Fibroblast of villous mesenchyme (primary cell): ENCODE measurements at regions not wholly inside any gene's neighbourhood (a gene's known extent, or its start where the extent isn't known, plus 50 kb on each side); places are given as distances from the start of the nearest gene placed in this dataset.
"Not testable (repeated sequence)": the region's sequence is repeated elsewhere in the genome, so short reads cannot be mapped to it uniquely, and the experiment has no call there.

Source experiments
- DNase-seq: peaks from one replicate; pipeline ENCODE4 v3.0.0-alpha.2; 2010; ENCODE audit warnings: low read depth
- H3K4me3 ChIP-seq: 2 replicates; pipeline ENCODE4 v1.5.1; 2011; ENCODE audit warnings: low read depth, mild to moderate bottlenecking, low read length
- CTCF ChIP-seq: IDR thresholded peaks from 2 replicates; pipeline ENCODE4 v1.5.1; 2012; ENCODE audit warnings: low read depth, mild to moderate bottlenecking, low read length; ENCODE audit not compliant: insufficient read depth

- DNase-seq = no peak
- H3K4me3 ChIP-seq = no peak overlapping the region
- no peak for TF ChIP-seq CTCF
These were observed 270.1 kb downstream of the QDPR start for GRCh38 chr4:17241835-17242234.

- TF ChIP-seq CTCF = no peak
- DNase-seq = no peak
- no peak overlapping the region for H3K4me3 ChIP-seq
These were observed 273.3 kb downstream of the QDPR start for GRCh38 chr4:17238633-17239032.

- TF ChIP-seq CTCF = no peak
- H3K4me3 ChIP-seq = no peak overlapping the region
- peak; percentile 18 for DNase-seq
These were observed 275.2 kb downstream of the QDPR start for GRCh38 chr4:17236686-17237085.

- DNase-seq = no peak
- H3K4me3 ChIP-seq = no peak overlapping the region
- no peak for TF ChIP-seq CTCF
These were observed 277.2 kb downstream of the QDPR start for GRCh38 chr4:17234678-17235077.

GRCh38 chr4:17232566-17233253 is 279.2 kb downstream of the QDPR start:
- DNase-seq = peak; percentile 62
- H3K4me3 ChIP-seq = no peak overlapping the region
- no peak for TF ChIP-seq CTCF

GRCh38 chr4:17231880-17232475 is 279.9 kb downstream of the QDPR start:
- DNase-seq, H3K4me3 ChIP-seq: not testable (repeated sequence)

GRCh38 chr4:17230727-17231126 is 281.2 kb downstream of the QDPR start:
- no peak for TF ChIP-seq CTCF
- H3K4me3 ChIP-seq = no peak overlapping the region
- DNase-seq = no peak
